SHP77 treated with DMSO at 0.1 percent for 48 hours (cell line): ENCODE measurements at regions not wholly inside any gene's neighbourhood (a gene's known extent, or its start where the extent isn't known, plus 50 kb on each side); places are given as distances from the start of the nearest gene placed in this dataset.

Experiments
- DNase-seq: peaks from one replicate; lab custom pipeline; 2025; lab: John Stamatoyannopoulos, UW

DNA sequence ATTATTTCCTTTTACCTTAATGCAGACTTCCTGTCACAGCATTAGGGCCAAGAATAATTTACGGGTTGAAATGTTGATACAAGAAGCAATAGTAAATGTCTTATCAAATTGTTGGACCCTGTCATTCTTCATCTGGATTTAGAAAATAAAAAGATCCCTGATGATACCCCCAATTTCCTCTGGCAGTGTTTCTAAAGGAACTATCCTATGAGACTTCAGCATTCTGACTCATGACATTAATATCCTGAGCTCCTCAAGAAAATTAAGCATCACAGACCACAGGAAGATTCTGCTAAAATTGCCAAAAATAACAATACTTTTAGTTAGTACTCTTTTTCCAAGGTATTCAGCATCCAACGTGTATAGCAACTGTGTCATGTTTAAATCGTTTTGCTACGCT is 490.5 kb upstream of the ANKRD30A start:
- no peak for DNase-seq

- no peak for DNase-seq
These were observed 495.1 kb upstream of the ANKRD30A start for GRCh38 chr10:36630267-36630666.

DNA sequence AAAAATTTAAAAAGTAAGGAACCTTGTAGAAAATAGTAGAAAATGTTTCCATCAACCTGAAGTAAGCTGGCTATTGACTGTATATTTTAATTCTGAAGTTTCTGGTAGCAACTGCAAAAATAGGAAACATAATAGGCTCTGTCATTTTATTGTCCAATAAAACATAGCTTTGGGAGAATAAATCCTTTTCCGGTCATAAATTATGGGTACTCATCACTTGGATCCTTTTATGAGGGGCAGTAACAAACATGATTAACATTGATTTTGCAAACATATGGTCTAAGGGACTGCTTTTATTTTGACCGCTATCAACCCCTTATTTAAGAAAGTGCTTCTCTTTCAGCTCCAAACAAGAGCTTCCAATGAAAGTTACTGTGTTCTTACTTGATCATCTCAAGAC is 495.9 kb upstream of the ANKRD30A start:
- DNase-seq = no peak

DNA sequence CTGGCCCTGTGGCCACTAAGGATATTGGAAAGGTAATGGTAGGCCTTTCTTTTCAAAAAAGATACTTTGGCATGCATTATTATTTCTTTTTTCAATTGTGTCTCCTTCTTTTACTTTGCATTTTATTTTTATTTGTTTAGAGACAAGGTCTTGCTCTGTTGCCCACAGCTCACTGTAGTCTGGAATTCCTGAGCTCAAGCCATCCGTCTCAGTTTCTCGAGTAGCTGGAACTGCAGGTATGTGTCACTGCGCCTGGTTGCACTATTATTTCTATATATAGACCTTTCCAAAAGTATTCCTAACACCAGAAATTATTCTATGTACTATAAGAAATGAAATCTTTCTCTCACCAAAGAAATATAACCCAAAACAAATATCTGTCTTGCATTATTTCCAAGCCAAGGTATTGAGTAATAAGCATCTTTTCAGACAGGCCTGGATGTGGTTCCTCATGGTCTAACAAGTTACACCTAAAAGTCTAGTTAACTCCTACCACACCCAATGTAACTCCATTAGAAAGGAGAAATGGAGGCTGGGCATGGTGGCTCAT is 500.8 kb upstream of the ANKRD30A start:
- DNase-seq = no peak

DNA sequence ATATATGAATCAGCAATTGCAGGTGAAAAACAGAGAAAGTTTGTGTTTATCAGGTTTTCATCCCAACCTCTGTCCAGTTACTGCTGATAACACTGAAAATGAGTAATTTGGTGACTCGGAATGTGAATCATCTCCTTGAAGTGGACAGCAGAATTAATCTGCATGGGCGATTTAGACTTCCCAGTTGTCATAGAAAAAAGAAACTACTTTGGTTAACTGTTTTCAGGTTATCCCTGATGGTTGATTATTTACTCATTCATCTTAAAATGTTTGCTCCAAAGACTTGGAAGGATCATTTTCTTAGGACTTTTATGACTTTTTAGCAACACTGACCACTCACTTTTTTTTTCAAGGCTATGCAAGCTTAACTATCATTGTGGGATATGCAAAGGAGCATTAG is 504.1 kb upstream of the ANKRD30A start:
- DNase-seq = no peak

DNA sequence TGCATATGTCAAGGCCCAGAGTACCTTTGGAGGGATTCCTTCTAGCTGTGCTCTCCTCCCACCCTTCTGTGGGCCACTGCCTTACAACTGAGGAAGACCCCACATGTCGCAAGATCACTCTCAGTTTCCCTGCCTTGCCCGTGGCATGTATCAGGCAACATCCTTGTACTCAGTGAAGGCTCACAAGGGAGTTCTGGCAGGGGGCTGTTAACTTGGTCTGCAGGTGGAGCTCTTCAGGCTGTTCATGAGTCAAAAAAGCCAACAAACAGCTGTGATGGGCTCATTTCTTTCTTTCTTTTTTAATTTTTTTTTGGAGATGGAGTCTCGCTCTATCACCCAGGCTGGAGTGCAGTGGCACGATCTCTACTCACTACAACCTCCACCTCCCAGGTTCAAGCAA is 513.0 kb upstream of the ANKRD30A start:
- DNase-seq = no peak

- no peak for DNase-seq
These were observed 516.5 kb upstream of the ANKRD30A start for GRCh38 chr10:36608866-36609265.

DNA sequence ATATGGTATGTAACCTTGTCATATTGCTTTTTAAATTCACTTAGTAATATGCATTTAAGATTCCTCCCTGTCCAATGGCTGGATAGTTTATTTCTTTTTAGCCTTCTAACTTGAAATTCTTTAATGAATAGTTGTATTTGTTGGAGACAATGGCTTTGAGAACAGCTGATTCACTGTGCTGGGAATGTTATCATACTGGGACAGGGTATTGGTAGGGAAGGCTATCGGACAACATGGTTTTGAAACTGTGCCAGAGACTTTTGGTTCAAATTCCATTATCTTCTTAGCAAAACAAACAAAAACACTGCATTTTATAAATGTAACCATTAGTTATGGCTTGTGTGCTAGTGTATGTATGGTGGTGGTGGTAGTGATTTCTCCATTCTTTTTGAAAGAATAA is 517.1 kb upstream of the ANKRD30A start:
- DNase-seq = no peak

DNA sequence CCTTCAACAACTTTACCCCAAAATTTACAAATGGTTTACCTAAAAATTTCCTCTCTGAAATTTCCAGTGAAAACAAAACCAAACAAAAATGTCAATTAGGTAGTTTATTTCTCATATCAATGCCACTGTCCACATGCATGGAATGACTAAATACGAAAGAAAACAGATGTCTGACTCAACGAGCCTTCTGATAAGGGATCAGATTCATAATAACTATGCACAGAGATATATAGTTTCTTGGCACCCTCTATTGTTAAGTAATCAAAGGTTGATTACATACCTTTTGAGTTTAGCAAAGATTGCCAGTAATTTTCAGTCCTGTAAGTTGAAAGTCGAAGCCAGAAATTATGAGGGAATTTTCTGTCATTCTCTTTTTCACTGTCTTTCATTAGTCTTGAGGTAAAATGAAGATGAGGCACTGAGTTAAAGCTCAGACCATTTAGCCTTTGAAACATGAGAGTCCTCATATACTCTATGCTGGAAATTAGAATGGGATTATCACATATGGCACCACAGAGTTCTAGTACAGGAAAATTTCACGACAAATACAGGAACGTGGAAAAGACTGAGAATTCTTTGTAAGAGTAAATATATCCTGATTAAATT is 519.1 kb upstream of the ANKRD30A start:
- DNase-seq = no peak

DNA sequence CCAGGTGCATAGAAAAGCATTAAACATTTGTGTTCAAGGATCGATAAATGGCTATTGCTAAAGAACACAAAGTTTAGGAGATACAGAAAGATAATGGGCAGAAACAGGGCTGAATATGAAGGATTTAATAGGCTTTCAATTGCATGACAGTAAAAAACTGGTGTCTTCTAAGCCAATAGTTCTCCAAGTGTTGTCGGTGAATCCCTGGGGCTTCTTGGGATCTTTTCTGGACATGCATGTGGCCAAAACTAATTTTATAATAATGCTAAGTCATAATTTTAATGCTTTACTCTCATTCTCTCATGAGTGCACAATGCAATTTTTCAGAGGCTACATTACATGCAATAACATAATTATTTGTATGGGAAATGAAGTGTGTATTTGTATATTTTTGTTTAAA is 521.1 kb upstream of the ANKRD30A start:
- DNase-seq = no peak

DNA sequence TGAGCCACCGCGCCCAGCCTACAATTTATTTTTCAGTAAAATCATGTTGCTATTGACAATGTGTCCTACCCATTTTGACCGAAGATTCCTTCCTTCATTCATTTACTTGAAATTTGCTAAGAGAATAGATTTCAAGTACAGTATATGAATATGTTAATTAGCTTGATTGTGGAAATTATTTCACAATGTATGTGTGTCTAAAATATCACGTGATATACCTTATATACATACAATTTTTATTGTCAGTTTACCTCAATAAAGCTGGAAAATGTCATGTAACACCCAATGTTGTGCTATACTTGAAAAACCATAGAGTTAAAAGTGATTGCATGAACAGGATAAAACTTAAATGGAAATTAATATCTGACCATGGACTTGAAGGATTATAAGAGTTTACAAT is 521.7 kb upstream of the ANKRD30A start:
- no peak for DNase-seq

DNA sequence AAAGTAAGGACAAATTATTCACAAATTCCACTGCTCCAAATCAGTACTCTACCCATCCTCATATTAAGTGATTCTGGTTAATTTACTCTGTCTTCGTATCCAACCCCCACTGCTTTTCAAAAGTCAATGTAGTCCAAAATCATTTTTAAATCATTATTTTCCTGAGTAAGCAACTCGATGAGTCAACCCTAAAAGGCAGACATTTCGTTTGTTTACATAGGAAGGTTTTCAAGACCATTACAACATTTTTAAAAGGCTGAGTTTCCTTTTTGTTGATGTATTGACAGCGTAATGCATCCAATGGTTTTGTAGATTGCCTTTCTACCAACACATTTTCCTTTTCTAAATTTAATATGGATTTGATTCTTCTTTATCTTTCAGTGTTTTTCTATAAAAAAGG is 523.0 kb upstream of the ANKRD30A start:
- DNase-seq = no peak

DNA sequence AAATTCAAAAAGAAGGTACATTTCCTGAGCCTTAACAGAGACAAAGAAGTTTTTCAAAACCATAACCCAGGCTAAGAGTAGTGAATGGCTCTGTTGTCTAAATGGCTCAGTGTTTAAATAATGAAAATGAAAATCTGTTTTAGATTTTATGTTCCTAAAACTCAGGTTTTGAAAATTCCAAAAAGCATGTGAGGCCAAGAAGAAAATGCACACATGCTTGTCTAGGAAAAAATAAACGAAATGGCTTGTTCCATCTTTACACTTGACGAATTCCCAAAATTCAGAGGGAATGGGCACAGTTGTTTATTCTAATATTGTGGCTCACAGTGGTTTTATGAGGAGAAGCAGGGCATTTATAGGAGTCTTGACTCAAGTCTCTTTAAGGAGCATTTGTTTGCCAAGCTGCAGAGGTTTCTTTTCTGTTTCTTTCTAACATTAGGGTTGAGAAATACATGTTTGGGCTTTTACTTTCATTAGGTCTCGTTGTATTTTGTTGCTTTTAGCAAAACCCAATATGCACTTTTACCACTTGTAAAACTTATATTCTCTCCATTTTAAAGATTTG is 527.6 kb upstream of the ANKRD30A start:
- no peak for DNase-seq

DNA sequence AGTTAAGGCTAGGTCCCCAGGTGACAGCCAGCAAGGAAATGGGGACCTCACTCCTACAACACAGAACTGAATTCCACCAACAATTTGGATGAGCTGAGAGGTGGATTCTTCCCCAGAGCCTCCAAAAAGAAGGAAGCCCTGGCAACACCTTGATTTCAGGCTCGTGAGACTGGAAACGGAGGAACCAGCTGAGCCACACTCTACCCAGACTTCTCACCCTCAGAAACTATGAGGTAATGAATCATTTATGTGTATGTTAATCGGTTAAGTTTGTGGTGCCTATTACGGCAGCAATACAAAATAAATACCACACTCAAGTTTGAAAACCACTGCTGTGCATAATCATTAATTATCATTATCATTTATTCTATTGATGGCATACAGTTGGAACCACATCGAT is 532.4 kb upstream of the ANKRD30A start:
- DNase-seq = no peak

DNA sequence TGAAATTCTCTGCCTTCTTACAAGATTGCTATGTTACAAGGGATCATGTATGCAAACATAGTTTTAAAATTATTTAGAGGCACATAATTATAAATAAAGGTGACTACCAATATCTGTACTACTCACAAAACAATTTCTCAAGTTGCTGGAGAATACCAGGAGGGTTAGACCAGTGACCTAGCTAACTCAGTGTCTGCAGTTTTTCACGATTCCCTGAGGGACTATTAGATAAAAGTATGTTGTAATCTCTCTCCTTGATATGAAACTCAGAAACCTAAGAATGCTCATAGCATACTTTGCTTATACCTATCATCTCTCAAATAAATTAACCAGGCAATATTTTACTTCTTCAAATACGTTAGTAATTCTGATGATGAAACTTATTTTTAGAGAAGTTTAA is 534.0 kb upstream of the ANKRD30A start:
- no peak for DNase-seq

- DNase-seq = no peak
These were observed 541.7 kb upstream of the ANKRD30A start for GRCh38 chr10:36583690-36584089.

GRCh38 chr10:36581237-36581636 is 544.2 kb upstream of the ANKRD30A start:
- DNase-seq = no peak

DNA sequence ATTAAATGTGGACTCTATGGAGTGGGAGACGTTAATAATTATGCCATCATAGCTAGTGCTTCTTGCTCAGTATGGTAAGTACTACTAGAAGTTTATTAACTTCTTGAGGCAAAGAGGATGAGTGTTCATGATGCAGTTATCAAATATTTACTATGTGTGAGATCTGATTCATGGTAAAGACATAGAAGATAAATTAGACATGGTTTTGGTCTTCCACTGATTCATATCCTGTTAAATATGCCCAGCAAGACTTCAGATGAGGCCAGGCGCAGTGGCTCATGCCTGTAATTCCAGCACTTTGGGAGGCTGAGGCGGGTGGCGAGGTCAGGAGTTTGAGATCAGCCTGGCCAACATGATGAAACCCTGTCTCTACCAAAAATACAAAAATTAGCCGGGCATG is 547.1 kb upstream of the ANKRD30A start:
- DNase-seq = no peak

- no peak for DNase-seq
These were observed 548.3 kb upstream of the ANKRD30A start for GRCh38 chr10:36577126-36577525.

DNA sequence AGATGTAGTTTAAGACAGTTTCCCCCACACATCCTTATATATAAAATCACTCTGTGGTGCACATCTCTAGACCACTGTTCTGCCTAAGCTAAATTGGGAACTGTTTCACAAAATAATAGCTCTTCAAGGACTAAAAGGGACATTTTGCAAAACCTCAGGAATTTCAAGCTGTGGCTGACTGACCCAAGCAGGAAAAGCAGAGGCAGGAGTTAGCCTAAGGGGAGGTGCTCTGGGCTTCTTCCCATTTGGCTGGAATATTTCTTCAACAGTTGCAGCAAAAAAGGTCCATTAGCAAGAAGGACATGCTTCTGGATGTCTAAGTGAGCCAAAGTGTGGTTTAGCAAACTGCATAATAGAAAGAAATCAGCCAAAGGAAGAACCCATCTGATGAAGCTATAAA is 551.2 kb upstream of the ANKRD30A start:
- no peak for DNase-seq

DNA sequence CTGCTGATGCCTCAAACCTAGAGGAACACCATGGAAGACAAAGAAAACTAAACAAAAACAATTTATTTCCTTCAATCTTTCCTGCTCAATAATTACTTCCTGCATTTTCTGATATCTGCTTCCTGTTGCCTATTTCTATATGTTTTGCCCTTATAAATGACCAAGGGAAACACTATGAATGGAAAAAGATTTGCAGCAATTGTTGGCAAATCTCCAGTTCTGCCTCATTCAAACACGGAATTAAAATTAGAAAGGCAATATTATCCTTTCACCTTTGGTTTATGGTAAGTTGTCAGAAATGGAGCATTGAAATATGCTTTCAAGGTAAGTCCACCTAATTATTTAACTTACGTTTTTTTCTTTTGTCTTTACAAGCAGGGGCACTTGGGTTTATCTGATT is 552.2 kb upstream of the ANKRD30A start:
- no peak for DNase-seq

- no peak for DNase-seq
These were observed 561.0 kb upstream of the ANKRD30A start for GRCh38 chr10:36564433-36564832.

- no peak for DNase-seq
These were observed 565.7 kb upstream of the ANKRD30A start for GRCh38 chr10:36559412-36560400.
